Fibroblast of skin of right biceps (primary cell): ENCODE measurements at regions not wholly inside any gene's neighbourhood (a gene's known extent, or its start where the extent isn't known, plus 50 kb on each side); places are given as distances from the start of the nearest gene placed in this dataset.

ENCODE experiments used
- DNase-seq: peaks from one replicate; pipeline ENCODE4 v3.0.0-alpha.2; 2013

DNA sequence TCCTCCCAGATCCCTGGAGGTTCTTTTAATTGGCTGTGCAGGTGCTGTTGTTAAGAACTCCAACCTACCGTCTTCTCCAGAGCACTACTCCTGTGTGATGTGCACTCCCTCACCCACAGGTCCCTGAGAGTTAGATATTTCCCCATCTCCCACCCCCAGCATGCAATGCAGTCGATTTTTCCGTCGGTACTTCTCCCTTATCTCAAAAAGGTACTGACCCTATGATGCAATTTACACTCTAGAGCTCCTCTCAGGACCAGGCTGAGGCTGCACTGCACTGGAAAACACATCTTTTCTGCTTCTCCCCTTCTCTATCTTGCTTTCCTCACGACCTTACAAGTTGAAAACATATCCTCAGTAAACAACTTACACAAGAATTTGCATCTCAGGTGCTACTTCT, 312.4 kb upstream of the TBX3 start:
- DNase-seq: no peak

DNA sequence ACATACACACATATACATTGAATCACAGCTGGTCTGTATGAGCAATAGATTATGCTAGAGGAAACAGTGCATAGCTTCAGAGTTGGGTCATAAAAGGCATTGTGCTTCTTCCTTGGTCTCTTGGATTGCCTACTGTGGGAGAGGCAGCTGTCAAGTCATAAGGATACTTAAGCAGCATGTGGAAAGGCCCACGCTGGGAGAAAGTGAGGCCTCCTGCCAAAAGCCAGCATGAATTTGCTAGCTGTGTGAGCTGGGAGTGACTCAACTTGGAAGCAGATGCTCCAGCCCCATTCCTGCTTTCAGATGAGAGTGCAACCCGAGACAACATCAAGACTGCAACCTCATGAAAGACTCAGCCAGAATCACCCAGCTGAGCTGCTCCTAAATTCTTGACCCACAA, 311.9 kb upstream of the TBX3 start:
- DNase-seq: peak; percentile 59

DNA sequence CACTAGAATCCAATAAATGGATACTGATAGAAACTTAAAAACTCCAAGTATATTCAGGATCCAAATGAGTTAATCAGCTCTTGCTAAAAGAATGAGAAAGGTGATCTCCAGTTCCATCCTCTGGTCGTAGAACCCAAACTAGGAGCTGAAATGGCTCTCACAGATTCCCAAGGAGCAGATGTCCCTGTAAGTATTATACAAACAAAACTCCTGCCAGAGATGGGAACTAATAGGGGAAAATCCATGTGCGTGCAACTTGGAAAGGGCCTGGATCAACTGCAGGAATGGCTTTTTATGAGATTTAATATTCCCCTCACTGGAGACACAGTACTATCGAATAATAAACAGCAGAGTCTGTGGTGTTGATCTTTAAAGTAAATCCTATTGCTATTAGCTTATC, 309.2 kb upstream of the TBX3 start:
- no peak for DNase-seq

DNA sequence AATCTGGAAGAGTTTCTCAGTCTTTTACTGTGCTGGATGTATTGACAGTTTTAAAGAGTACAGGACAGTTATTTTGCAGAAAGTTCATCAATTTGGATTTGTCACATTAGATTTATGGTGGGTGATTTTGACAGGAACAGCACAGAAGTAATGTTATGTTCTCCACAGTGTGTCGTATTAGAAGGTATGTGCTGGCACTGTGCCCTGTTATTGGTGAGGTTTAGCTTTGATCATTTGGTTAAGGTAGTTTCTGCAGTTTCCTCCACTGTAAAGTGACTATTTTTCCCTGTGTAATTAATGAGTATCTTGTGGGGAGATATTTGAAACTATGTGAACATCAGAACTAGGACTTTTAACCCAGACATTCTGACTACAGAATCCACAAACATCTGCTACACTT, 308.5 kb upstream of the TBX3 start:
- peak; percentile 30 for DNase-seq

DNA sequence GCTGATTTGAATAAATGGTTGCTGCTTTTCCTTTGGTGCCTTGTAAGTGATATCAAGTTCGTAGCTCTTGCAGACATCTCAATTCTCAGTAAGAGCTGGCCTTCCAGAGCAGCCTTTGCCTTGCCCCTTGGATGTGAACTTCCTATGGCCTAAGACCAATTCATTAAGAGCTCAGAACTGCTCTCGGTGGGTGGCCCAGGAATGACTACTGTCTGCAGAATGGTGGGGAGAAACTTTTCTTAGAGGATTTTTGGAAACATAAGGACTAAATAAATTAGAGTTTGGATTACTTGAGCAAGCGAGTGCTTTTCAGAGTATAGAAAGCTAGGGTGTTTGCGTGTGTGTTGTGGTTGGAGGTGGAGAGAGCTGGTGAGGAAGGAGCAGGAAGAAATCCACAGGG, 306.4 kb upstream of the TBX3 start:
- DNase-seq: no peak

DNA sequence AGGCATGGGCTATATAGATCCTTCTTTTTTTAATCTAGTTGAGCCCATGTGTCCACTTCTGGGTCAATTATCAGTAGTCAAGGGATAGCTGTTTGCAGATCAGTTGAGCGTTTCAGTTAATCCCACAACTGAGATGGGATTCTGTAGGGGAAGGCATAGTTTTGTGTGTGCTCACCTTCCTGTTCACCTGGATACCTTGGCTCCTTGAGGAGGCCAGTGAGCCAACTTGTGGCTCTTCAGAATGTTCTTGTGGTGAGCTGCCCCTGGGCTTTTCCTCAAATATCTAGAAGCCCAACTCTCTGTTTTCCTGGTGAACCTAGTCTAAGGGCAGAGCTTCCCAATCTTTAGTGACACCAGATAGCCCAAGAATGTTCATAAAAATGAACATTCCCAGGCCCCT, 302.9 kb upstream of the TBX3 start:
- no peak for DNase-seq

DNA sequence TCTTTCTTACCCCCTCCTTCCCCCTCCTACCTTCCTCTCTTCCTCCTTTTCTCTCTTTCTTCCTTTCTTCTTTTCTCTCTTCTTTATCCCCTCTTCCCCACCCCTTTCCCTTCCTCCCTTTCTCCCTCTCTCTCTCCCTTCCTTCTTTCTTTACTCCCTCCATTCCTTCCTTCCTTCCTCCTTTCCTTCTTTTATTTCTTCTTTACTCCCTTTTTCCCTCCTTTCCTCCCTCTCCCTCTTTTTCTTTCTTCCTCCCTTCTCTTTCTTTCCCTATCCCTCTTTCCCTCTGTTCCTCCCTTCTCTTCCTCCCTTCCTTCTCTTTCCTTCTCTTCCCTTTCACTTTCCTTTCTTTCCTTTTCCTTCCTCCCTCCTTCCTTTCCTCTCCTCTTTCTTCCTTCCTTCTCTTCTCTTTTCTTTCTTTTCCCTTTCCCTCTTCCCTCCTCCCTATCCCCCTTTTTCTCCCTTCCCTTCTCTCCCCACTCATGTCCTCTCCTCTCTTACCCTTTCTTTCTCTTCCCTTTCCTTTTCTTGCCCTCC, 302.3 kb upstream of the TBX3 start:
- DNase-seq: no peak

DNA sequence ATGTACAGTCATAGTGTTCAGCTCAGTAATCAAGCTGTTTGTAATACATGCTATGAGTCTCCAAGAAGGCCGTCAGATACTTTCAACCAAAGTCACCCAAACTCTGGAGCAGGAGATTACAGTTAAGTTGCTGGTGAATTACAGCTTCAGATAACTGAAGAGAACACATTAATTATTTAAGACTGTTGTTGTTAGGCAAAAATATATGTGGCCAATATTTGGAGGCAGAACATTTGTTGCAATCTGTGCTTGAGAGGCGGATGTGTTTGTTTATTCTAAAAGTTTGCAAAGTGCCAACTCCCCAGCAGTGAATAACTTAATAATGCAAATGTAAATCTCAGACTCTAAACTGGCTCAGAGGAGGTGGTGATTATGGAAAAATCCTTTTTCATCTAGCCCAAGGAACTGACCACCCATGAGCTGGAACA, 300.7 kb upstream of the TBX3 start:
- DNase-seq: no peak

DNA sequence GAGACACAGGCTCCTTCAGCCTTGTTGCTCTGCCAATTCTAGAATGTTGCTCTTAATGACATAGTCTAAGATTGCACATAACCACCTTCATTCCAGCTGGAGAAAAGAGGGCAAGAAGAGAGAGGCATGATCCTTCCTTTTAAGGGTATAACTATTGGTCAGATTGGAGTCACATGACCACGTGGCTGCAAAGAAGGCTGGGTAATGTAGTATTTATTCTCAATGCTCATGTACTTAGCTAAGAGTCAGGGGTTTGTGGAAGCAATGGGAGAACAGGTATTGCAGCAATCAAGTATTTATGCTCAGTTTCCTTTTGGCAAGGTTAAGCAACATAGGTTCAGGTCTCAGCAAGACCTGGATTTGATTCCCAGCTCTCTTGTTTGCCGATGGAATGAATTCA, 298.8 kb upstream of the TBX3 start:
- no peak for DNase-seq

DNA sequence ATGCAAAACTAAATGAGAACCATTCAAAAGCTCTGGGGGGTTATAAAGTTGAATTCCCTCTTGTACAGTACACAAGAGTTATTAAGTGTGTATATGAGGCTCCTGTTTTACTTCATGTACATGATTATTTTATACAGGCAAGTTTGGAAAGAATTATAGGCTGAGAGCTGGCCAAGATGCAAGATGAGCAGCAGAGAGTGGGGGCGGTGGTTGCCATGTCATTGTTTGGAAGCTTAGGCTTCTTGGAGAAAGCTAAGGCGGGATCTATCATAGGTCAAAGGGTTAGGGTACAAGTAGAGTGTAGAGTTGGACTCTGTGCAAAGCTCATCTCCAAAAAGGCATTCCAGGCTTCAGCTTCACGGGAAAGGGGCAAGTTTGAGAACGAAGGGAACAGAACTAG, 297.1 kb upstream of the TBX3 start:
- DNase-seq: no peak

DNA sequence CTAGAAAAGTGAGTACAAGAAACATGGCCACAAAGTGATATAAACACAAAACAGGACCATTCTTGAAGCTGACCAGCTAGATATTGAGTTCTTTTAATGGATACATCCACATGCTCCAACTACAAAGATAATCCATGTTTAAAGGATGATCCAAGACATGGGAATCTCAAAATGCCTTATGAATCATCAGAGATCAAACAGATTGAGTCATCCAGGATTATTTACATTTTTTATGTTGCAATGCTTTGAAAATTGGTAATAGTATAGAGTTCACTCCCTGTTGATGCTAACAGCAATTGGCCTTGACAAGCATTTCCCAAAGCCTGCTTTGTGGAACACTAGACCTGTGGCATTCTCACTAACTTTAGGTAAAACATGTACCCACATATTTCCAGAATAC, 293.0 kb upstream of the TBX3 start:
- peak; percentile 81 for DNase-seq

DNA sequence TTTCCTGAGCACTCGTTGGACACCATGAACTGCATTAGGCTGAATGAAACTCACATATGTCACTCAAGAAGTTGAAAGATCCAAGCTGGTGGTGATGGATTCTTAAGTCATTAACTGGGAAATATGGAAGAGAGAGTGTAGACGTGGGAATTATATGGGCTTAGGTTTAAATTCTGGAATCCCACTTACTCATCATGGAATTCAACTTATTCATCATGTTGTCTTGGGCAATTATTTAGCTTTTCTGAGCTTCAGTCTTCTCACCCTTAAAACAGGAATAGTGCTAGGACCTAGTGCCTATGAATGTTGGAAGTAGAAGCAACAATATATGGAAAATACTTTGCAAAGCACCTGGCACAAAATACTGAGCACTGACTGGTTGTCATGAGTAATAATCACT, 292.4 kb upstream of the TBX3 start:
- DNase-seq: peak; percentile 61

DNA sequence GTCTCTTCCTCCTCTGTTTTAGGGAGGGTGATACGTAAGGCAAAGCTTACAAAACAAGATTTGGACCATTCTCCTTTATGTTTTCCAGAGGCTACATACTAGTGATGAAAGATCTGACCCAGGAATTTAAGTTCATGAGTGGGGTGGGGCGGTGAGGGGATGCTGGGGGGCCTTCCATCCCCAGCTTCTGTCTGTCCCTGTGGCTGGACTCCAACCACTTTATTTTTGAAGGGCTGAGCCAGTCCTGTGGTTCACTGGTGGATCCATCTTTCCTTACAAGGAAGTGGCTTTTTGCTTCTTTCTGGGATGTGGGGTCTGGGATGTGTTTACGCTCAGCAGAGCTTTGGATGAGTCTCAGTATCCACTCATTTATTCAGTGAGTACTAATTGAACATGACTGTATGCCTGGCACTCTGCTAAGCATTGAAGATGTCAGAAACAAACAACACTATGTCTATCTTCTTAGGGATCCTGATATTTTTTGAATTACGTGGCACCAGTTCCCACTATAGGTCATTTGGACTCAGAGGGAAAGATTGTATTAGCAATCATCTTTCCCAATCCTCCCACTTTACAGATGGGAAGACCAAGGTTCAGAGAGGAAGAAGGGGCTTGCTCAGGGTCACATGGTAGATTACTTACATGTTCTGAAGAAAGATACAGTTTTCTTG, 291.8 kb upstream of the TBX3 start:
- DNase-seq: peak; percentile 32

DNA sequence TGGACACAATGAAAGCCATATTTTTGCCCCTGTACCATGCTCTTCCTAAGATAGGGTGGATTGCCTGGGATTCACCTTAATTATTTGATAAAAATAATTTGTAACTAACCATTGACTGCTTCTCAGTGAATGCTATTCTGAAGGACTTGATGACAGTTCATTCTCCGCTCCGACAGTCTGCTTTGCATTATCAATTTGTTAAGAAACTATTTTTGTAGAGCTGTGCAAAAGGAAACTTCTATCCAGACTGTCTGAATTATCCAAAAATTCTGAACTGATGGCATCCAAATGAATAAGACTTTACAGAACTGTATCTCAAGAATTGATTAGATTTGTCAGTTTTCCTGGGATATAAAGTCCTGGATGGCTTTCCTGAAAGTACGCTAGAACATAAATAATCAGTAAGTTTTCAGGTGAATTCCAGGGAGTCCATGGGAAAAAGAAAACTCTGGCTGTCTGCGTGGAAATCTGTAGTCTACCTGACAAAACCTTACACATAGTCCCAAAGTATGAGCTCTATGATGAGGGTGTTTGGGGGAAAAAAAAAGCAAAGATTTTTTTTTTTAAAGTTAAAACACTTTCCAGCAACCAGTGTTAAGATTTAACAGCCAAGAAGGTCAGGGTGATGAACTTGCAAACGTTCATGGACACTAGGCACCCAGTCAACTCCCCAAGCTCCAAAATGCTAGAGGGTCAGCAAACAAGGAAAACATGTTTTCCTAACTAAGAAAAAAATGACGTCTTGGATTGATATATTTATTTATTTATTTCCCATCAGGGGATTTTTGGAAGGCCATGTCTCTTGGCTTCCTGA, 291.1 kb upstream of the TBX3 start:
- DNase-seq: no peak

DNA sequence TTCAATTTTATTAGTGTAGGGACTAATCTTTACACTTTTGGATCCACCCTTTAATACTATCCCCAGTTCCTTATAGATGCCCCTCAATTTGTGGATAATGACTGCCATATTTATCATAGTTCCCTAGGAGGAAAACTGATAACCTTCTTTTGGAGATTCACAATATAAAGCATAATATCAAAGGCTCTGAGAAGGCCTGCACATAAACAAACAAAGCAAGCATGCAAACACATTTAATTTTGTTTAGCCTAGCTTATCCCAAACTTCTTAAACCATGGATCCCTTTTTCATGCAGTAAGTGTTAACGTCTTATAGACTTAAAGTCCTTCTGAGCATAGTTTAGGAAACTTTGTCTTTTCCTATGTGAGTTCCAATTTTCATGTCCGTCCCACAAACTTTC, 290.4 kb upstream of the TBX3 start:
- no peak for DNase-seq

DNA sequence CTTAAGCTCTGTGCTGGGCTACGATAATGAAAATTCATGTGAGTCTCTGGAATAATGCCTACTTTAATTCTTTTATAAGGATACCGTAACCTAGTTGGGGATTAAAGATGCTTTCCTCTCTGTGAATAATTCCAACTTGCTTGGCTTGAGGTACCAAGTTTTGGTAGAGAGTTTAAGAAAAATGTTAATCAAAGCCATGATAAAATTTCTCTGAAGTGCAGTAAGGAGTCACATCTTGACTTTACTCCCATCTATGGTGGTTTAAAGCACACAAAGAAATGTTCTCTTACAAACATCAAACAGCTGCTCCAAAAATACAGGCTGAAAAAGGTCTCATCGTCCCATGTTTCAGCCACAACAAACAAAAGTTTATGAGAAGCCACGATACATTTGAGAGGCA, 284.8 kb upstream of the TBX3 start:
- no peak for DNase-seq

DNA sequence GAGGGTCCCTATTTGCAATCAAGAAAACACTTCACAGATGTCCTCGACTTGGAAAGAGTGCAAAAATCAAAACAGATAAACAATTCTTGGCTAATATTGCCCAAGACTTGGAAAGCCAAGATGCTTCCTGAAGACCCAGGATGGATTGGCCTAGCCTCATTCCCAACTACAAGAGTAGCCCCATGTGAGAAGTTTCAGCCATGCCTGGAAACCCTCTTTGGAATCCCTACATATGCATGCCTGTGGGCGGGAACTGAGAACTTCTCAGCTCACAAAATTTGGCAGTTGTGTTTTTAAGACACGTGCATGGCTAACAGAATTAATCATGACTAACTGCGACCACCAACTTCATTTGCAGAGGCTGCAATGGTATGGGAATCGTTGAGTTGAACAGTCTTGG, 283.2 kb upstream of the TBX3 start:
- DNase-seq: no peak

DNA sequence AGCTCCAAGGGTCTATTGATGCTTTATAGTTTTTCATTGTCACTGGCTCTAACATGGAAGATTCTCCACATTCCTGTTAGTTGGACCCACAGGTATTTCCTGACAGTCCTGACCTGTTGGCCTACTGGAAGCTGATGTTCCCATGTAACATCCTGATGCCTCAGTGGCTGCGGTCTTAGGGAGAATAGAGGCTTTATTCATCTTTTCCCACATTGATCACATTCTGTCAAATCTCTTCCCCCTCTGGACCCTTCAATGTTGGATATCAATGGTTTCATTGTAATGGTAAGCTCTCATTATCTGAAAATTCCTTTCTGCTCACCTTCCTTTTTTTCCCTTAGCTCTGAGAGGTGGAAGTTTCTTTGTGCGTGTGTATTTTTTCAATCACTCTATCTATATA, 280.9 kb upstream of the TBX3 start:
- no peak for DNase-seq

DNA sequence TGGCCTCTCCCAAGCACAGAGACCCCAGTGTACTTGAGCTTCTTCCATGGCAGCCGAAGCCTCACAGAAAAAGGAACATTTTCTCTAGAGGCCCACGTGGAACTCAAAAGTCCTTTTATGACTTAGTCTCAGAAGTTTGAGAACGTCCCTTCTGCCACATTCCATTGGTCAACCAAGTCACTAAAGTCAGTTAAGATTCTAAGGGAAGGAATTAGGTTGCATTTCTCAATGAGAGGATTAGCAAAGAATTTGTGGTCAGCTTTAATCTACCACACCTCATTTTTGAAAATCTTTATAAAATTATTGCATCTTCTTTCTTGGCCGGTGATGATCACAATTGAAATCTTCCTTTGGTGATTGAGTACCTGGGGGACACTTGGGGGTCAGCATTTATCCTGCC, 279.9 kb upstream of the TBX3 start:
- DNase-seq: no peak

DNA sequence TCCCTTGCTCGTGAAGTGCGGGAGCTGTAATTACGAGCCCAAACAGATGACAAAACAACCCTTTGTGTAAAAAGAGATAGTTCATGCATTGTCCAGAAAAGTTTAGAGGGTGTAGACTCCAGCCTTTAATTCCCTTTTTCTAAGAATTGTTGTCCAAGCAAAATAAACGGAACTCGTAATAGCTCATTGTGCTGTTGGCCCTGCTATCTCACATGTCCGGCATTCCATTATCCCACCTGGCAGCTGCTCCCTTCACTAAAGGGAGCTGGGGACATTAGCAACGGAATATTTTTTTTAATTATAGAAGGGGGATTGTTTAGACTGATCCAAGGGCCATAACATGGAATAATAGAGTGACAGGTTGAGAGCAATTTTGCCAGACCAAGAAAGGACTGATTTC, 277.5 kb upstream of the TBX3 start:
- DNase-seq: no peak

DNA sequence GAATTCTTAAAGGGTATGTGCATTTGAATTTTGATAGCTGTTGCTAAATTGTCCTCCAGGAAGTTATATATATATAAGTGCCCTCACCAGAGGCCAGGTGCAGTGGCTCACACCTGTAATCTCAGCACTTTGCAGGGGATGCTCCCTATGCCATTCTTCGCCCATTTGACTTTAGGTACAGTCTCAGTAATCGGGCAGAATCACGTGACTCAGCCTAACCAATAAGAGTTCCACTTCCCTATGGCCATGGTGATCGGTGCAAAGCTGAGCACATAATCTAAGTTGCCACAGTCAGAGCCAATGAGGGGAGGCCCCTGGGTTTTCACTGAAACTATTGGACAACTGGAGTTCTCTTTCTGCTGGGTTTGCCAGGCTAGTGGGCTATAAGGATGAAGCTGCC, 274.6 kb upstream of the TBX3 start:
- no peak for DNase-seq

DNA sequence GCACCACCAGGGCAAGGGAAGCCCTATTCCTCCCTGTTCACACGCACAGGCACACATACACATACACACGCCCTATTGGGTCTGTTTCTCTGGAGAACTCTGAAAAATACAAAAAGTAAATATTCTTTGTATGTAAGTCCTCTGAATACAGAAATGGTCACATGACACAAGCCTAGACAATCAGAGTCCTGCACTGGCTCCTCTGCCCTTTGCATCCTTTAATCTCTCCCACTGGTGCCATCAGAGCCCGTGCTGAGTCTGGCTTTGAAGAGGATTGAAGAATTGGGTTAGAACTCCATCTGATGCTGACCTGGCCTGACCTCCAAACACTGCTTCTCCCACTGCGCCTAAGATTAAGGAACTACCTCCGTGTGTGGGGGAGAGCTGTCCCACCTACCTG, 273.2 kb upstream of the TBX3 start:
- no peak for DNase-seq

DNA sequence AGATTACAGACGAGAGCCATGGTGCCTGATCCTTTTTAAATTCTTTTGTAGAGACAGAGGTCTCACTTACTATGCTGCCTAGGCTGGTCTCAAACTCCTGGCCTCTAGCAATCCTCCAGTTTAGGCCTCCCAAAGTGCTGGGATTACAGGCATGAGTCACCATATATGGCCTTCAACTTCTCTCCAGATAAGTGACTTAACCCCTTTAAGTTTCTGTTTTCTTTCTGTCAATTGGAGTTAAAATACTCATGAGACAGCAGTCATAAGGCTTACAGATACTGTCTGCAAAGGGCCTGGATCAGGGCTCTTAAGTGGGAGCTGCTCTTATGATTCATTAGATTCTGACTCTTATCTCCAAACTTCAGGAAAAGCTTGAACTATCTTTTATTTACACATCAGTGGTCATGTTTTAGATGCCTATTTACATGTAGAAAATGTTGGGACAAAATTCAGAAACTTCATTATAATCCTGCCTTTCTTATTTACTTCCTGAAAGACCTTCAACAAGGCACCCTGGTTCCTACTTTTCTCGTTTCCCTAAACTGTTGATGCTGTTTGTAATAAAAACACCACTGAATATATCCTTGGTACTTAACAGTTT, 271.5 kb upstream of the TBX3 start:
- DNase-seq: peak; percentile 47

DNA sequence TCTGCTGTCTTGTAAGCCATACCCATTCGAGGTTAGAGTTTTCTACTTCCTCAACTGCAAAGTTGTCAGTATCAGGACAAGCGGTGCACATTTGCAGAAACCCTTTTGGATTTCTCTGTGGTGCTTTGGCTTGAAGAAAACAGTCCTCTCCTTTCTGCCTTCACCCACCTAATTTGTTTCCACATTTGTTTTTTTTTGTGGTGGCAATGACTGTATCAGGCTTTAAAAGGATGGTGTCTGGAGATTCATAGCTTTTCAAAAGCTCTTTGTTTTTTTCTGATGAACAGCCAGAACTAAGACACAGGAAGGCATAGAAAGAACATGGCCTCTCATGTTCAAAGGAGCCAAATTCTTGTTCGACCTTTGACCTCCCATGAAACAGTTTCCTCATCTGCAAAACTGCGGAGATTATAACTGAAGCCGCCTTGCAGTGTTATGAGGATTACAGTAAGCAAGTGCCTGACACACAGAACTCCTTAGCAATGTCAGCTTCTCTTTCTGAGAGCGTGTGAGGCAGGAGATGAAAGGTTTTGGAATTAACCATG, 270.6 kb upstream of the TBX3 start:
- DNase-seq: no peak
